Psoas muscle (tissue), 7 donors: ENCODE measurements at regions not wholly inside any gene's neighbourhood (a gene's known extent, or its start where the extent isn't known, plus 50 kb on each side); places are given as distances from the start of the nearest gene placed in this dataset.

Experiments used
- ATAC-seq, 4 donors: fragments of 200-7000 bp; cut with Tn5 transposase; one replicate each; pipeline ENCODE4 v1.9.1; 2020; ENCODE audit warnings: moderate library complexity in 3 of 4, mild to moderate bottlenecking in 2 of 4
- DNase-seq, 2 donors: peaks; one replicate each; pipeline ENCODE4 v3.0.0-alpha.2; 2020
- H3K27ac ChIP-seq: fragments of 200-600 bp; one replicate; pipeline ENCODE4 v1.8.0; 2022
- H3K27me3 ChIP-seq, 3 donors: fragments of 200-600 bp in 1 of 3; one replicate each; pipeline versions ENCODE4 v1.6.1 to v1.8.0; 2013 to 2022; ENCODE audit warnings: low read length in 2 of 3, mild to moderate bottlenecking in 2 of 3, moderate library complexity in 1 of 3; ENCODE audit not compliant: insufficient read depth in 3 of 3
- H3K36me3 ChIP-seq, 2 donors: fragments of 200-600 bp in 1 of 2; one replicate each; pipeline versions ENCODE4 v1.6.1 to v1.8.0; 2013 to 2022; ENCODE audit warnings: low read depth in 1 of 2, mild to moderate bottlenecking in 1 of 2, moderate library complexity in 1 of 2; ENCODE audit not compliant: insufficient read depth in 1 of 2
- H3K4me1 ChIP-seq: fragments of 200-600 bp; one replicate; pipeline ENCODE4 v1.8.0; 2022
- H3K4me3 ChIP-seq: fragments of 200-600 bp; one replicate; pipeline ENCODE4 v1.8.0; 2022; ENCODE audit warnings: mild to moderate bottlenecking
- H3K9me3 ChIP-seq: fragments of 200-600 bp; one replicate; pipeline ENCODE4 v1.8.0; 2022
- CTCF ChIP-seq: fragments of 200-600 bp; IDR thresholded peaks from one replicate; pipeline ENCODE4 v1.8.0; 2022; ENCODE audit warnings: antibody characterized with exemption
- WGBS, 3 donors: extraction: QIAGEN DNeasy Blood & Tissue Kit; methylation state at CpG; one replicate each; pipeline versions ENCODE4 v1.1.6 to v1.1.7; 2013; 5-methylcytosine and 5-hydroxymethylcytosine counted together
- intact Hi-C, 2 donors: fragments of 100-400 bp; cut with DNase I; formaldehyde crosslinking; loops; one replicate each; pipeline versions ENCODE4 v1.11.0 to v1.14.2; 2022
- donor health status: healthy with polysubstance abuse.
- donor health status: DM: no; HTN: no; CAD: no; lungs with moderate emphysema.
- donor health status: Bipolar disorder and iron deficiency.
- donor health status: healthy.
- donor health status: DM: yes; HTN: yes; CAD: no.
- donor health status: DM: no; HTN: no; CAD: no.
- donor health status: DM: yes; HTN: yes; CAD: no.

DNA sequence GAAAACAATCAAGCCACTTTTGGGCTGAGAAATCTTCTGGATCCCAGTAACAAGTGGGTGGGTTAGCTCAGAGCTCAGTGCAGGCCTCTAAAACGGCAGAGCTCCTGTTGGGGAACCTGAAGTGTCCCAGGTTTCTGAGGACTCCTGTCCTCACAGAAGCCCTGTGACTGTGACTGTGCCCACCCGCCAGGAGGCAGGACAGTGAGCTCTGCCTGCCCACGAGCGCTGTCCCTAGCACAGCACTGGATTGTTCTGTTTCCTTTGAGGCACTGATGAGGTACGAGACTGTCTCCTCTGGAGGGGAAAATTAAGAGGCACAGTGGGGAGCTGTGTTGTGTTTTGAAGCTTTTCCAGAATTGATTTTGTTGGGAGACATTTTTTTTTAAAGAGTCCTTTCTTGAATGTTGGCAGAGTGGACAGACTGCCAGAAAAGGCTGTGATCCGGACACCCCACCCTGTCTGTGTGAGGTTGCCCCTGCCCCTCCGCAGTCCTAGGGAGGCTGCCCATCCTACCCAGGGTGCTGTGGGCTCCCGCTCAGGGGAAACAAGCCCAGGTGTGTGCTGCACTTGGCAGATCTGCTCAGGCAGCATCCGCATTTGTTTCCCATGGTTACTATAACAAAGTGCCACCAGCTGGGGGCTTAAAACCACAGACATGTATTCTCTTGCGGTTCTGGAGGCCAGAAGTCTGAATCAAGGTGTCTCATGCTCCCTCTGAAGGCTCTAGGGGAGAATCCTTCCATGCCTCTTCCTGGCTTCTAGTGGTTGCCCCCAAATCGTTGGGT is 66.6 kb upstream of the LARS2 start:
- no peaks in the 10 kb centered on the region for H3K9me3 ChIP-seq
- H3K4me1 ChIP-seq, result no peaks in the 10 kb centered on the region
- no peak overlapping the region for H3K27ac ChIP-seq
- H3K36me3 ChIP-seq, result no peaks in the 10 kb centered on the region
- intact Hi-C loops, result no loop called here
- 67 to 77% (median 72%) methylated on average over 11 of the region's 11 CpGs for WGBS, 3 donors
- no peak for TF ChIP-seq CTCF
- ATAC-seq, result no peak
- H3K4me3 ChIP-seq, result no peak overlapping the region
- DNase-seq, result no peak
- H3K27me3 ChIP-seq, result peaks cover 0 to 2% (median 0%) of the 10 kb centered on the region in 3 donors

- no peak for DNase-seq
- Histone ChIP-seq H3K36me3 (no peaks in the 10 kb centered on the region), H3K4me1 (no peaks in the 10 kb centered on the region), H3K27ac (no peak overlapping the region), H3K4me3 (no peak overlapping the region), H3K27me3 (peaks cover 0 to 2% (median 0%) of the 10 kb centered on the region in 3 donors), H3K9me3 (no peaks in the 10 kb centered on the region)
- intact Hi-C loops, result no loop called here
- 78 to 87% (median 82%) methylated on average over 4 of the region's 4 CpGs for whole genome bisulfite sequencing, 3 donors
- ATAC-seq, result no peak
- no peak for TF ChIP-seq CTCF
Measured at GRCh38 chr3:45322616-45323015, 65.8 kb upstream of the LARS2 start.

DNA sequence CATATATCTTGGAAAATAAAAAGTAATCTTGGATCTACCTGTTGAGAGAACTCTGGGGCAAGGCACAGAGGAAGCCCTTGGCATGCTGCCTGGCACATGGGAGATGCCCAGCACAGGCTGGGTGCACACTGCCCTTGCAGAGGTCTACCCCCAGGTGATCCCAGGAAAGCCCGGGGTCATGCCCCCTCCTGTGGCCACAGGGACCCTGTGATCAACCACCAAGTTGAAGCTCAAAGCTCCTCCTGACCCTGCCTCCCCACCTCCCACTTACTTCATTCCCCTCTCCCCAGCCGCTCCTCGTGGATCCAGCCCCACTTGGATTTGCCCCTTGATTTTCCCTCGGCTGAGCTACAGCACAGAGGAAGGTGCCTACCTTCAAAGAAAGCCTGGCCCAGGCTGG is 62.7 kb upstream of the LARS2 start:
- no peak overlapping the region for H3K27ac ChIP-seq
- 73 to 85% (median 78%) methylated on average over 3 to 4 of the region's 4 CpGs for WGBS, 3 donors

GRCh38 chr3:45329761-45330305 is 58.5 kb upstream of the LARS2 start:
- Histone ChIP-seq H3K36me3 (no peaks in the 10 kb centered on the region), H3K9me3 (no peaks in the 10 kb centered on the region), H3K27me3 (peaks cover 0 to 3% (median 0%) of the 10 kb centered on the region in 3 donors), H3K4me3 (no peak overlapping the region), H3K27ac (no peak overlapping the region), H3K4me1 (no peaks in the 10 kb centered on the region)
- 64 to 67% (median 66%) methylated on average over 8 of the region's 8 CpGs for WGBS, 3 donors
- ATAC-seq, result no peak
- no peak for TF ChIP-seq CTCF
- DNase-seq, result no peak
- intact Hi-C loops, result no loop called here

More for the DNA sequence above, 62.7 kb upstream of the LARS2 start:
- no peaks in the 10 kb centered on the region for H3K9me3 ChIP-seq
- no peak for TF ChIP-seq CTCF
- H3K27me3 ChIP-seq, result peaks cover 0 to 3% (median 0%) of the 10 kb centered on the region in 3 donors
- no peak overlapping the region for H3K4me3 ChIP-seq
- H3K4me1 ChIP-seq, result no peaks in the 10 kb centered on the region
- no peaks in the 10 kb centered on the region for H3K36me3 ChIP-seq
- no peak for DNase-seq
- no peak for ATAC-seq
- intact Hi-C loops, result no loop called here
